RWPE2 (cell line): ENCODE measurements at regions not wholly inside any gene's neighbourhood (a gene's known extent, or its start where the extent isn't known, plus 50 kb on each side); places are given as distances from the start of the nearest gene placed in this dataset.
A peak's percentile ranks its signal among the peaks of the same experiment; 100 is the strongest.
"Not testable (repeated sequence)": the region's sequence is repeated elsewhere in the genome, so short reads cannot be mapped to it uniquely, and the experiment has no call there.

Experiments used
- ATAC-seq: fragments of 200-7000 bp; cut with Tn5 transposase; 3 replicates; pipeline ENCODE4 v1.9.1; 2021; ENCODE audit warnings: low read depth
- DNase-seq: peaks from one replicate; pipeline ENCODE4 v3.0.0-alpha.2; 2020; ENCODE audit warnings: low spot score
- H3K27ac ChIP-seq: fragments of 450-650 bp; 2 replicates; pipeline ENCODE4 v1.5.1; 2017; ENCODE audit warnings: mild to moderate bottlenecking; ENCODE audit not compliant: poor library complexity, severe bottlenecking
- H3K27me3 ChIP-seq: fragments of 250-450 bp; sonication (Bioruptor Pico); 2 replicates; pipeline ENCODE4 v1.5.1; 2021; ENCODE audit warnings: mild to moderate bottlenecking, moderate library complexity; ENCODE audit not compliant: insufficient read depth, poor library complexity, severe bottlenecking
- H3K36me3 ChIP-seq: fragments of 250-450 bp; sonication (Bioruptor Pico); 2 replicates; pipeline ENCODE4 v1.5.1; 2020; ENCODE audit warnings: low read depth, mild to moderate bottlenecking, moderate library complexity
- H3K4me1 ChIP-seq: fragments of 250-450 bp; sonication (Bioruptor Pico); 2 replicates; pipeline ENCODE4 v1.5.1; 2021; ENCODE audit warnings: mild to moderate bottlenecking, moderate library complexity; ENCODE audit not compliant: insufficient read depth, poor library complexity, severe bottlenecking
- H3K4me3 ChIP-seq: fragments of 250-450 bp; sonication (Bioruptor Pico); 2 replicates; pipeline ENCODE4 v1.5.1; 2021; ENCODE audit warnings: mild to moderate bottlenecking, moderate library complexity; ENCODE audit not compliant: severe bottlenecking
- H3K9me3 ChIP-seq: fragments of 250-450 bp; sonication (Bioruptor Pico); 2 replicates; pipeline ENCODE4 v1.5.1; 2021; ENCODE audit warnings: mild to moderate bottlenecking, moderate library complexity; ENCODE audit not compliant: severe bottlenecking
- CTCF ChIP-seq: fragments of 450-650 bp; IDR thresholded peaks from one replicate; pipeline ENCODE4 v1.5.1; 2017; ENCODE audit warnings: mild to moderate bottlenecking, moderate library complexity; ENCODE audit not compliant: poor library complexity, severe bottlenecking

GRCh38 chr20:53819973-53820451 is 226.4 kb upstream of the ZNF217 start:
- no peak for TF ChIP-seq CTCF
- Histone ChIP-seq H3K4me3 (no peak overlapping the region), H3K27ac (no peak overlapping the region), H3K36me3 (no peaks in the 10 kb centered on the region), H3K4me1 (no peaks in the 10 kb centered on the region), H3K27me3 (no peaks in the 10 kb centered on the region), H3K9me3 (peaks cover 3% of the 10 kb centered on the region)
- peak; percentile 74 for DNase-seq
- ATAC-seq, result no peak

- H3K4me3 ChIP-seq, result no peak overlapping the region
- DNase-seq (no peak), ATAC-seq (no peak)
- H3K27me3 ChIP-seq, result no peaks in the 10 kb centered on the region
- no peaks in the 10 kb centered on the region for H3K36me3 ChIP-seq
- no peak for TF ChIP-seq CTCF
- H3K4me1 ChIP-seq, result no peaks in the 10 kb centered on the region
- H3K27ac ChIP-seq, result no peak overlapping the region
- H3K9me3 ChIP-seq, result peaks cover 3% of the 10 kb centered on the region
Observed at GRCh38 chr20:53818457-53819177, 225.0 kb upstream of the ZNF217 start.

- H3K4me3 ChIP-seq, H3K36me3 ChIP-seq, ATAC-seq, H3K27ac ChIP-seq, H3K4me1 ChIP-seq, H3K9me3 ChIP-seq, H3K27me3 ChIP-seq: not testable (repeated sequence)
- DNase-seq, result peak; percentile 51
Observed at GRCh38 chr20:53817513-53817912, 223.9 kb upstream of the ZNF217 start.

GRCh38 chr20:53816872-53817398 is 223.3 kb upstream of the ZNF217 start:
- ATAC-seq (no peak), DNase-seq (no peak)
- H3K27ac ChIP-seq, result no peak overlapping the region
- H3K9me3 ChIP-seq, result peaks cover 3% of the 10 kb centered on the region
- no peaks in the 10 kb centered on the region for H3K36me3 ChIP-seq
- no peaks in the 10 kb centered on the region for H3K27me3 ChIP-seq
- no peak for TF ChIP-seq CTCF
- no peaks in the 10 kb centered on the region for H3K4me1 ChIP-seq
- no peak overlapping the region for H3K4me3 ChIP-seq

- Histone ChIP-seq H3K4me3 (no peak overlapping the region), H3K27me3 (no peaks in the 10 kb centered on the region), H3K27ac (no peak overlapping the region), H3K9me3 (peaks cover 3% of the 10 kb centered on the region), H3K36me3 (no peaks in the 10 kb centered on the region), H3K4me1 (no peaks in the 10 kb centered on the region)
- no peak for TF ChIP-seq CTCF
- DNase-seq (no peak), ATAC-seq (no peak)
Observed at GRCh38 chr20:53815509-53815908, 221.9 kb upstream of the ZNF217 start.
